ENCODE measurements at regions not wholly inside any gene's neighbourhood (a gene's known extent, or its start where the extent isn't known, plus 50 kb on each side); places are given as distances from the start of the nearest gene placed in this dataset.
A peak's percentile ranks its signal among the peaks of the same experiment; 100 is the strongest.

DNA sequence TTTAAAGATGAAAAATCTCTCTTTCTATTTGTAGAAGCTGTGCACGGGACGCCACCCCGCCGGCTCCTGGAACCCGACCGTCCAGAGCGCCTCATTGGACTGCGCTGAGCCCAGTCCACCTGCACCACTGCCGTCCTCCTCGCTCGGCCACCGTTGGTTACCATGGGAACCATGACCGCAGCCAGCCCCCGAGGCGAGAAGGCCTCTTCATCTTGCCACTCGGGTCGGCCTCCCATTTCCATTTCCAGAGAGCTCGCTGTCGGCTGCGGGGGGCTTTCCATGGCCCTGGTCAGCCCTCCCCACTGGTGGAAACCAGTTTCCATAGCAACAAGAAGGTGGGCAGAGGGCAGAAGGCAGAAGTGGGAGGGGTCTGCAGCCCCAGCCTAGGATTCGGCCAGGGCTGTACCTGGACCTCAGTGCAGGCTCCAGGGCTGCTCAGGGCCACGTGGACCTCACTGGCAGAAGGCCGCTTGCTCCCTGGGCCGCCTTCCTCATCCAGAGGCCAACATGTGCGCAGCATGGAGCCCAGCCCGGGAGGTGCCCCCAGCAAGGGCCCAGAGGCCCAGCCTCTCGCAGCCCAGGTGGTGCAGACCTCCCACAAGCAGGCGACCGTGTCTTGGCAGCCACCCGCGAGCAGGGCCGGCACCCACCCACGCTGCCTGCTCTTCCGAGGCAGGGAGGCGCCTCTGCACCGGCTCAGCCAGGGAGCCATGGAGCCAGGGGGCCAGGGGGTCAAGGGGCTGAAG lies 283.5 kb upstream of the PPP2R2D start:
- H3K27me3 Mint-ChIP-seq (ENCODE audit: low read depth in 3 of 3): peaks cover 4 to 7% (median 5%) of the 10 kb centered on the region in 3 donors
- 87% methylated on average over 32 of the region's 36 CpGs for WGBS (ENCODE audit: insufficient coverage)
- DNase-seq: no peak

DNA sequence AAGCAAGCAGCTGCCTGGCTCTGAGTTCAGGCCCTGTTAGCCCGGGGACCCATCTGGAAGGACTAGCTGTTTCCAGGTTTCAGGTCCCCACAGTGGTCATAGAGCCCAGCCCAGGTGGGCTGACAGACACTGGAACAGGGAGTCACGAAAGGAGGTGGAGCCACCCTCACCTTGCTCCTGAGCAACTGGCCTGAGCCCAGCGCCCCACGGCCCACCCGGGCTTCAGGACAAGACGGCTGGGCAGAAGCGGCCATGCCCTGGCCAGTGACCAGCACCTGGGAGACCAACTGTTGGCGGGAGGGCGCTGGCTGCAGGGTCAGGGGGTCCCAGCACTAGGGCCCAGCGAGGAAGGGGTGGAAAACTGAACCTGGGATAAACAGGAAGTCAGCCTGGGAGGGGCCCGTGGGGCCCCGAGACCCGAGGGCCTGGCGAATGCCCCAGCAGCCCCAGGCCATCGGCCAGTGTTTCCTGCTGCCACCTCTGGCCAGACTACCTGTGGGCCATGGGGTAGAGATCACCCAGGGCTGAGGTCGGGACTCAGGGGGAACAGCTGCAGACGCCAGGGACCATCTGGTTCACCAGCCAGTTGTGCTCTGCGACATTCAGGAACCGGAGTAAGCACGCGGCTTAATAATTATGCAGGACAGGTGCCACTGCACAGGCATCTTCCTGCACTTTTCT lies 282.1 kb upstream of the PPP2R2D start:
- Mint-ChIP-seq H3K27me3 (ENCODE audit: low read depth in 3 of 3) (peaks cover 4 to 7% (median 5%) of the 10 kb centered on the region in 3 donors), H3K4me3 (no peak overlapping the region), H3K9me3 (peaks cover 0 to 7% (median 0%) of the 10 kb centered on the region in 7 donors), H3K36me3 (no peaks in the 10 kb centered on the region), H3K27ac (peak overlapping the region in 1 of 7 donors; percentile 41), H3K4me1 (no peaks in the 10 kb centered on the region)
- no peaks in the 10 kb centered on the region for H4K20me1 ChIP-seq (ENCODE audit: insufficient read depth, low read length)
- no peaks in the 10 kb centered on the region for H3K27me3 ChIP-seq (ENCODE audit: control insufficient read depth in 2 of 2, insufficient read depth in 2 of 2, low read length in 2 of 2)
- no peak overlapping the region for H2AFZ ChIP-seq (ENCODE audit: insufficient read depth, low read depth, low read length, poor library complexity, severe bottlenecking)
- 50% methylated on average over 17 of the region's 21 CpGs for WGBS (ENCODE audit: insufficient coverage)
- intact Hi-C loops (cut with micrococcal nuclease): no loop called here
- no peak overlapping the region for H3K4me3 ChIP-seq (replicated peaks in 1 of 3; ENCODE audit: low read depth in 2 of 3, low read length in 3 of 3)
- H3K4me1 ChIP-seq (ENCODE audit: control insufficient read depth in 1 of 2, insufficient read depth in 2 of 2, low read length in 2 of 2): no peaks in the 10 kb centered on the region
- H3K27ac ChIP-seq (ENCODE audit: low read depth in 1 of 2, low read length in 2 of 2): no peak overlapping the region
- DNase-seq: no peak
- H3K4me2 ChIP-seq (replicated peaks; ENCODE audit: extremely low read depth, low read length, poor library complexity, severe bottlenecking): no peak overlapping the region
- no peaks in the 10 kb centered on the region for H3K79me2 ChIP-seq (ENCODE audit: insufficient read depth, low read length)
- TF ChIP-seq, protein P1, sequence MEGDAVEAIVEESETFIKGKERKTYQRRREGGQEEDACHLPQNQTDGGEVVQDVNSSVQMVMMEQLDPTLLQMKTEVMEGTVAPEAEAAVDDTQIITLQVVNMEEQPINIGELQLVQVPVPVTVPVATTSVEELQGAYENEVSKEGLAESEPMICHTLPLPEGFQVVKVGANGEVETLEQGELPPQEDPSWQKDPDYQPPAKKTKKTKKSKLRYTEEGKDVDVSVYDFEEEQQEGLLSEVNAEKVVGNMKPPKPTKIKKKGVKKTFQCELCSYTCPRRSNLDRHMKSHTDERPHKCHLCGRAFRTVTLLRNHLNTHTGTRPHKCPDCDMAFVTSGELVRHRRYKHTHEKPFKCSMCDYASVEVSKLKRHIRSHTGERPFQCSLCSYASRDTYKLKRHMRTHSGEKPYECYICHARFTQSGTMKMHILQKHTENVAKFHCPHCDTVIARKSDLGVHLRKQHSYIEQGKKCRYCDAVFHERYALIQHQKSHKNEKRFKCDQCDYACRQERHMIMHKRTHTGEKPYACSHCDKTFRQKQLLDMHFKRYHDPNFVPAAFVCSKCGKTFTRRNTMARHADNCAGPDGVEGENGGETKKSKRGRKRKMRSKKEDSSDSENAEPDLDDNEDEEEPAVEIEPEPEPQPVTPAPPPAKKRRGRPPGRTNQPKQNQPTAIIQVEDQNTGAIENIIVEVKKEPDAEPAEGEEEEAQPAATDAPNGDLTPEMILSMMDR (IDR thresholded peaks at IDR 0.05): no peak
- no peaks in the 10 kb centered on the region for H3K9me3 ChIP-seq (replicated peaks in 1 of 2; ENCODE audit: control insufficient read depth in 1 of 2, insufficient read depth in 1 of 2, low read length in 2 of 2)
- no peak overlapping the region for H3K9ac ChIP-seq (ENCODE audit: insufficient read depth, low read length, poor library complexity, severe bottlenecking)
- H3K36me3 ChIP-seq (replicated peaks in 1 of 2; ENCODE audit: control insufficient read depth in 1 of 2, insufficient read depth in 2 of 2, low read length in 2 of 2): no peaks in the 10 kb centered on the region

More for the DNA sequence above, 283.5 kb upstream of the PPP2R2D start:
- H3K79me2 ChIP-seq (ENCODE audit: insufficient read depth, low read length): no peaks in the 10 kb centered on the region
- no peak overlapping the region for H3K4me2 ChIP-seq (replicated peaks; ENCODE audit: extremely low read depth, low read length, poor library complexity, severe bottlenecking)
- Mint-ChIP-seq H3K4me1 (no peaks in the 10 kb centered on the region), H3K4me3 (no peak overlapping the region), H3K36me3 (no peaks in the 10 kb centered on the region), H3K9me3 (peaks cover 0 to 7% (median 2%) of the 10 kb centered on the region in 7 donors), H3K27ac (no peak overlapping the region)
- no peaks in the 10 kb centered on the region for H3K27me3 ChIP-seq (ENCODE audit: control insufficient read depth in 2 of 2, insufficient read depth in 2 of 2, low read length in 2 of 2)
- TF ChIP-seq, protein P1 (IDR thresholded peaks at IDR 0.05): no peak
- no peak overlapping the region for H3K27ac ChIP-seq (ENCODE audit: low read depth in 1 of 2, low read length in 2 of 2)
- no peaks in the 10 kb centered on the region for H4K20me1 ChIP-seq (ENCODE audit: insufficient read depth, low read length)
- intact Hi-C loops (cut with micrococcal nuclease): no loop called here
- no peak overlapping the region for H2AFZ ChIP-seq (ENCODE audit: insufficient read depth, low read depth, low read length, poor library complexity, severe bottlenecking)
- no peaks in the 10 kb centered on the region for H3K36me3 ChIP-seq (replicated peaks in 1 of 2; ENCODE audit: control insufficient read depth in 1 of 2, insufficient read depth in 2 of 2, low read length in 2 of 2)
- no peaks in the 10 kb centered on the region for H3K4me1 ChIP-seq (ENCODE audit: control insufficient read depth in 1 of 2, insufficient read depth in 2 of 2, low read length in 2 of 2)
- H3K4me3 ChIP-seq (replicated peaks in 1 of 3; ENCODE audit: low read depth in 2 of 3, low read length in 3 of 3): no peak overlapping the region
- H3K9me3 ChIP-seq (replicated peaks in 1 of 2; ENCODE audit: control insufficient read depth in 1 of 2, insufficient read depth in 1 of 2, low read length in 2 of 2): no peaks in the 10 kb centered on the region
- no peak overlapping the region for H3K9ac ChIP-seq (ENCODE audit: insufficient read depth, low read length, poor library complexity, severe bottlenecking)

Measured in CD14-positive monocyte (primary cell).